Neutrophil (primary cell): ENCODE measurements at regions not wholly inside any gene's neighbourhood (a gene's known extent, or its start where the extent isn't known, plus 50 kb on each side); places are given as distances from the start of the nearest gene placed in this dataset.

ENCODE experiments used
- H3K27ac ChIP-seq: fragments of 200-600 bp; sonication (generic); 2 replicates; pipeline ENCODE4 v1.5.1; 2016; ENCODE audit warnings: mild to moderate bottlenecking, moderate library complexity
- H3K27me3 ChIP-seq: fragments of 200-600 bp; sonication (generic); 2 replicates; pipeline ENCODE4 v1.6.0; 2016; ENCODE audit warnings: mild to moderate bottlenecking
- H3K36me3 ChIP-seq: fragments of 200-600 bp; sonication (generic); 2 replicates; pipeline ENCODE4 v1.5.1; 2017
- H3K4me1 ChIP-seq, 2 experiments: fragments of 200-600 bp in 1 of 2; sonication (generic) in 1 of 2; 1 replicate in 1 of 2; 2 replicates in 1 of 2; pipeline versions ENCODE4 v1.5.1 to v1.6.1; 2013 to 2016; ENCODE audit warnings: low read depth in 1 of 2, low read length in 1 of 2, mild to moderate bottlenecking in 1 of 2, moderate library complexity in 1 of 2; ENCODE audit not compliant: control insufficient read depth in 1 of 2, insufficient read depth in 1 of 2
- H3K4me3 ChIP-seq, 2 experiments: fragments of 200-600 bp in 1 of 2; sonication (generic) in 1 of 2; 1 replicate in 1 of 2; 2 replicates in 1 of 2; pipeline ENCODE4 v1.5.1; 2013 to 2016; ENCODE audit warnings: low read depth in 1 of 2, low read length in 1 of 2, mild to moderate bottlenecking in 1 of 2, moderate library complexity in 1 of 2
- H3K9me3 ChIP-seq: fragments of 200-600 bp; sonication (generic); 2 replicates; pipeline ENCODE4 v1.5.1; 2016
- TF ChIP-seq, protein P1 (sequence below): fragments of 200-600 bp; sonication (generic); IDR thresholded peaks from 2 replicates; pipeline ENCODE4 v1.5.1; 2016; ENCODE audit warnings: antibody characterized with exemption

DNA sequence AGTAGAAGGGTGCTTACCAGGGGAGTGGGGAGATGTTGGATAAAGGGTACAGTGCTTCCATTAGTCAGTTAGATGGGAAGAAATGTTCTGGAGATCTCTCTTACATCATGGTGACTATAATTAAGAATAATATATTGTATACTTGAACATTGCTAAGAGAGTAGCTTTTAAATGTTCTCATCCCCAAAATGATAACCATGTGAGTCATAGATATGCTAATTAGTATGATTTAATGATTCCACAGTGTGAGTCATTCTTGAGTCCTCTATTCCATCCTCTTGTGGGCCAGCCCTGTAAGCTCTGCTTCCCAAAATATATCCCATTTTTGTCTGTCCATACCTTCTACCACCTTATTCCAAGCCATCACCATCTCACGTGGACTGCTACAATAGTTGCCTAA is 80.6 kb upstream of the CDH11 start:
- no peaks in the 10 kb centered on the region for H3K9me3 ChIP-seq
- no peaks in the 10 kb centered on the region for H3K4me1 ChIP-seq
- H3K27me3 ChIP-seq: no peaks in the 10 kb centered on the region
- H3K36me3 ChIP-seq: no peaks in the 10 kb centered on the region
- TF ChIP-seq, protein P1, sequence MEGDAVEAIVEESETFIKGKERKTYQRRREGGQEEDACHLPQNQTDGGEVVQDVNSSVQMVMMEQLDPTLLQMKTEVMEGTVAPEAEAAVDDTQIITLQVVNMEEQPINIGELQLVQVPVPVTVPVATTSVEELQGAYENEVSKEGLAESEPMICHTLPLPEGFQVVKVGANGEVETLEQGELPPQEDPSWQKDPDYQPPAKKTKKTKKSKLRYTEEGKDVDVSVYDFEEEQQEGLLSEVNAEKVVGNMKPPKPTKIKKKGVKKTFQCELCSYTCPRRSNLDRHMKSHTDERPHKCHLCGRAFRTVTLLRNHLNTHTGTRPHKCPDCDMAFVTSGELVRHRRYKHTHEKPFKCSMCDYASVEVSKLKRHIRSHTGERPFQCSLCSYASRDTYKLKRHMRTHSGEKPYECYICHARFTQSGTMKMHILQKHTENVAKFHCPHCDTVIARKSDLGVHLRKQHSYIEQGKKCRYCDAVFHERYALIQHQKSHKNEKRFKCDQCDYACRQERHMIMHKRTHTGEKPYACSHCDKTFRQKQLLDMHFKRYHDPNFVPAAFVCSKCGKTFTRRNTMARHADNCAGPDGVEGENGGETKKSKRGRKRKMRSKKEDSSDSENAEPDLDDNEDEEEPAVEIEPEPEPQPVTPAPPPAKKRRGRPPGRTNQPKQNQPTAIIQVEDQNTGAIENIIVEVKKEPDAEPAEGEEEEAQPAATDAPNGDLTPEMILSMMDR: no peak
- no peak overlapping the region for H3K4me3 ChIP-seq
- H3K27ac ChIP-seq: no peak overlapping the region

DNA sequence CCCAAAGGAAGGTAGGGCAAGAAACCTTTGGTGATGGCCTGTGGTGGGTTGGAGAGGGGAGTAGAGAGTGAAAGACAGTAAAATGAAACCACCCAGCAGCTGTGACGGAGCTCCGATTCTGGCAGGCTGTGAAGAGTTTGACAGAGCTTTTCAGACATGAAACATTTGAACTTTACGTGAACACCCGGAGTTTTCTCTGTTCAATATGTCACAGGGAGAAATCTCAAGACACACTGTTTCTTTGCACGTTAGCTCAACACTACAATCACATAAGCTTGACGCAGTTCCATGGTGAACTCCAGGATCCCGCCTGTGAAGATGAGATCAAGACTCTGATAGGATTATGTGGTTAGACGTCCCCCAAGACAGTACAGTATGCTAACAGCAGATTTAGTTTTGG is 79.6 kb upstream of the CDH11 start:
- H3K4me1 ChIP-seq: no peaks in the 10 kb centered on the region
- H3K9me3 ChIP-seq: no peaks in the 10 kb centered on the region
- TF ChIP-seq, protein P1: no peak
- H3K27me3 ChIP-seq: no peaks in the 10 kb centered on the region
- no peak overlapping the region for H3K27ac ChIP-seq
- H3K36me3 ChIP-seq: no peaks in the 10 kb centered on the region
- no peak overlapping the region for H3K4me3 ChIP-seq

DNA sequence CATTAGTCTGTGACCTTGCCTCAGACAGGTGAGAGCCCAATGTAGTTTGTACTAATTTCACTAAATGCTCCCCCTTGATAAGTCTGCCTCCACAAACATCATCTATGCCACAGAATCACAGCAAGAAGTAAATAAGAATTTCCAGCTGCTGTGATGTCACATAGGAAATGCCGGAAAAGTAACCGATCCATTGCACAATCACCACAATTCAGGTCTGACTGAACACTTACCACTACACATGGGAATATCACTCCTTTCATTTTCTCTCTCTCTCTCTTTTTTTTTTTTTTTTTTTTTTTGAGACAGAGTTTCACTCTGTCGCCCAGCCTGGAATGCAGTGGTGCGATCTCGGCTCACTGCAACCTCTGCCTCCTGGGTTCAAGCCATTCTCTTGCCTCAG is 79.0 kb upstream of the CDH11 start:
- H3K4me3 ChIP-seq: no peak overlapping the region
- no peaks in the 10 kb centered on the region for H3K27me3 ChIP-seq
- H3K27ac ChIP-seq: no peak overlapping the region
- no peaks in the 10 kb centered on the region for H3K36me3 ChIP-seq
- H3K4me1 ChIP-seq: no peaks in the 10 kb centered on the region
- H3K9me3 ChIP-seq: no peaks in the 10 kb centered on the region
- TF ChIP-seq, protein P1: no peak

DNA sequence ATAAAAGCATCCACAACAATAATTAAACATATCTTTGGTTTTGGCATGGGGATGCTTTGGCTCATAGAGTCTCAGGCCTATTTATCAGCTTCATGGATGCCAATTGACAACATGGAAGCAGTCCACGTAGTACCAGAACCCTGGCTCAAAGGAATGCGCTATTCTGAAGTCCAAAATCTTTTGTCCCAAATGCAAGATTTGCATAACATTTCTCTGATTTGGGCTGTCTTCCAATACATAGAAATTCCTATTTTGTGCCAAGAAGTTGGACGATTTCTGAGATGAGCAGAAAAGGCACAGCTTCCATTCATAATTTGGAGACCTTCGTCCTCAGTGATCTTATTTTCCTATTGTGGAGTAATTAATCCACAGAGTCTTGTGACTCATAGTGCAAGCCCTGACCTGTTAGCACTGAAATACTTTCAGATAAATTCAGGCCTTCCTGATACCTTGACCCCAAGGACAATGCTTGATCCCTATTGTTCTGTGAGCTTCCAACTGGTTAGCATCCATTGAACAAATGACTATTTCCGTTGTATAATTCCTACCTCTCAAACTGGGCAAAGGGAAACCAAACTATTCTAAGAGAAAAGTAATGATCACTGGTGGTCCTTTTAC is 78.4 kb upstream of the CDH11 start:
- Histone ChIP-seq H3K36me3 (no peaks in the 10 kb centered on the region), H3K4me1 (no peaks in the 10 kb centered on the region), H3K9me3 (no peaks in the 10 kb centered on the region), H3K27ac (no peak overlapping the region), H3K4me3 (no peak overlapping the region), H3K27me3 (no peaks in the 10 kb centered on the region)
- TF ChIP-seq, protein P1: no peak

DNA sequence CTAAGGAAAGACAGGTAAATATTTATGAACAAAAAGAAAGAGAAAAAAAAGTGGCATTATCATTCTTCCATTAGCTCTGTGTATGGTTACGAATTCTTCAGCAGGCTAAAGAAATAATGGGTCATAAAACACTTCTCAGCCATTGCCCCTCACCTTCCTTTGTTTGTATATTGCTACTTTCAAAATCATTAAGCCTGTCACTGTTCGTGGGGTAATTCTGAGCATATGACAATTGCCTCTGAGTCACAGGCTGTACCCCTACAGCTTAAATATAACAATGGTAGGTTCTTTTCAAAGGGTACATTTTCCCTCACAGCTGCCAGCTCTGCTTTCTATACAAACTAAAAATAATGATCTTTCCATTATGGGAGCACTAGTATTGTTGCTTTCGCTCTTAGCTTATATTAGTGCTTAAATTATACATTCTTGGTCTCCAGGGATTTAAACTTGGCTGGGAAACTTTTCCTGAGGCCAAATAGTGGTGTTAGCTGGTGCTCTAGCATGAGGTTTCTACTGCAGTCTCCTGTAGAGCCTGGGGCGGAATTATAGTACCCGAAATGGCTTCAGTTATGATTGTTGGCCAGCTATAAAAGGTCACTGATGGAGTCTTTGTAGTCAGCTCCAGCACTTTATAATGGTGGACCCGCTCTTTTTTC is 74.7 kb upstream of the CDH11 start:
- Histone ChIP-seq H3K27ac (no peak overlapping the region), H3K27me3 (no peaks in the 10 kb centered on the region), H3K4me3 (no peak overlapping the region), H3K9me3 (no peaks in the 10 kb centered on the region), H3K36me3 (no peaks in the 10 kb centered on the region), H3K4me1 (no peaks in the 10 kb centered on the region)
- TF ChIP-seq, protein P1: no peak
